Iris pigment epithelial cell (primary cell): ENCODE measurements at regions not wholly inside any gene's neighbourhood (a gene's known extent, or its start where the extent isn't known, plus 50 kb on each side); places are given as distances from the start of the nearest gene placed in this dataset.

Experiments used
- DNase-seq: peaks from one replicate; pipeline ENCODE4 v3.0.0-alpha.2; 2011; ENCODE audit warnings: low read depth

DNA sequence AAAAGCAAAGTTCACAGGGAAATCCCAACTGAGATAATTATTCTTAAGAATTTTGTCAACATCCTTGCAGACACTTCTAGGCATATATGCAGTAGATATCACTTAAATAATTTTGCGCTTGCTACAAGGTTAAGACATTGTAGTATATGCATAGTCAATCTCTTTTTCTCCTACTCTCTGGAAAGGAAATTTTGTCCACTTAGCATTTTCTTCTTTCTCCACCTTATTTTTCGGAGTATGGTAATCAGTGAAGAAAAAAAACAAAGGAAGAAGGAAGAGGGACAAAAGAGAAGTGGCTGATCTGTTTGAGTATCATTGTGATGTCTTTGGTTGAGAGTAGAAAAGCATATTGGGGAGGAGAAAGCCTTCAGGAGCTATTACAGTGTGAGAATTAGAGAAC lies 104.6 kb downstream of the LACC1 start:
- no peak for DNase-seq

GRCh38 chr13:43985422-43986072 lies 105.8 kb downstream of the LACC1 start:
- DNase-seq: no peak

GRCh38 chr13:43986421-43986981 lies 106.8 kb downstream of the LACC1 start:
- no peak for DNase-seq

DNA sequence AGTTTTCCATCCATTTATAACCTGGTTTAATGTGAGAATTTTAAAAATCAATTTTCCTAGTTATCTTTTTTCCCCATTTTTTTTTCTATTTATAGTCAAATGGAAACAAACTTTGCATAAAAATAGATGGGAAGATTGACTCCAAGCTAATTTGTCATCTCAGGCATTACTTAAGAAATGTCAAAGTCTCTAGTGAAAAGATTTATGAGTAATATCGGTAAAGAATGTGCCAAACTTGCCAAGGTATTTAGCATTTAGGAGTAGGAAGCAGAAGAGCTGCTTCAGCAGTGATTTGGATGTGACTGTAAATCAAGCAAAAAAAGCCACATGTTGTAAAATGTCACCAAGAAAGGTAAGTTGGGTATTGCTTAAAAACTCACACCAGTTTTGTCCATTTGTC lies 108.6 kb downstream of the LACC1 start:
- peak; percentile 21 for DNase-seq

GRCh38 chr13:43990021-43990420 lies 110.3 kb downstream of the LACC1 start:
- DNase-seq: no peak

GRCh38 chr13:43990829-43991228 lies 111.1 kb downstream of the LACC1 start:
- no peak for DNase-seq

- no peak for DNase-seq
Measured at GRCh38 chr13:43991773-43992201, 112.1 kb downstream of the LACC1 start.

- no peak for DNase-seq
Measured at GRCh38 chr13:43992211-43992610, 112.5 kb downstream of the LACC1 start.

- DNase-seq: no peak
Measured at GRCh38 chr13:43994999-43995859, 115.5 kb downstream of the LACC1 start.

GRCh38 chr13:43996221-43996620 lies 116.5 kb downstream of the LACC1 start:
- no peak for DNase-seq

DNA sequence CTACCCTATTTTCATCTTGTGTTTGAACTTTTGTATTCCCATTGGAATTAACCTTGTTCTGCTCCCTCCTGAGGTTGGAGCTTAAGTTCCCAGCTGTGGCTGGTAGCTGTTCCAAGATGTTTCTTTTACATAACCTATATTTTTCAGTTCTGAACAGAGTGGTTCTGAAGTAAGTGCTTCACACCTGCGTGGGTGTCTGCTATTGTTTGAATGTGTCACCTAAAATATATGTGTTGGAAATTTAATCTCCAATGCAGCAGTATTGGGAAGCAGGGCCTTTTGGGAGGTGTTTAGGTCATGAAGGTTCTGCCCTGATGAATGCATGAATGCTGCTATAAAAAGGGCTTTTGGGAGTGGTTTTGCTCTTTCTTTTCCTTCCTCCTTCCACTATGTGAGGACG lies 123.8 kb downstream of the LACC1 start:
- DNase-seq: no peak

- peak; percentile 84 for DNase-seq
Measured at GRCh38 chr13:44004878-44005277, 125.2 kb downstream of the LACC1 start.

GRCh38 chr13:44007451-44007850 lies 127.7 kb downstream of the LACC1 start:
- no peak for DNase-seq

- peak; percentile 24 for DNase-seq
Measured at GRCh38 chr13:44011036-44011435, 131.3 kb downstream of the LACC1 start.

DNA sequence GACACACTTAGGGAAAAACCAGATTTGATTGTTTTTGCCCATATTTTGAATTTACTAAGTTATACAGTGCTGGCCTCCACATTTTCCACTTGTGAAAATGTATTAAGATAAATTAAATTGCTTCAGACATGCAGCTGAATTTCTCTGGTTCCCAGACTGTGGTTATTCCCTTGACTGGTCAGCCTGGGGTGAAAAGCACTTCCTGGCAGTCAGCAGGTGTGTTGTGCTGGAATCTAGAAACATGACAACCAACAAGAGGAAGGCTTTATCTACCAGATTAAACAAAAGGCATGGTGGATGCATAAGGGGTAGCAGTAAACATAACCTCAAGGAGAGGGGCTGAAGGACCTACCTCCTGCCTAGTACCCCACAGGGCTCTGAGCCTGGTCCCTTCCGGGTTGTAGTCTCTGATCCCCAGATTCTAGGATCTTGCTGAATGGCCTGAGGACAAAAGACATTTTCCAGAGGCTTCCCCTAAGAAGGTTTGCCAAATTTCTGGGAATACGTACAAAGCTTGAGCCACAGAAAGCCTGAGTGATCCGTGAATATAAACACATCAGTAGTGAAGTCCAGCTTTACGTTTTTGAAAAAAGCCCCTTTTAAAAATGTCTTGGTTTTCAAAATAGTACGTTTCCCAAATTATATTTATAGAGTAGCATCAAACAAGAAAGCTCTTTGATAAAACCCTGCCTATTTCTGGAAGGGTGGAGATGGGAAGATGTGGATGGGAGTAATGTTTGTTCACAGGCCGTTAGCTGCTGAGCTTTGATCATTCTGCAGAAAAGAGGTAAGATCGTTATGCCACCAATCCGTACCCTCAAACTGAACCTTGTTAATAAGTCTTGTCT lies 133.4 kb downstream of the LACC1 start:
- DNase-seq: peak; percentile 34

GRCh38 chr13:44013758-44014291 lies 134.1 kb downstream of the LACC1 start:
- DNase-seq: peak; percentile 77

DNA sequence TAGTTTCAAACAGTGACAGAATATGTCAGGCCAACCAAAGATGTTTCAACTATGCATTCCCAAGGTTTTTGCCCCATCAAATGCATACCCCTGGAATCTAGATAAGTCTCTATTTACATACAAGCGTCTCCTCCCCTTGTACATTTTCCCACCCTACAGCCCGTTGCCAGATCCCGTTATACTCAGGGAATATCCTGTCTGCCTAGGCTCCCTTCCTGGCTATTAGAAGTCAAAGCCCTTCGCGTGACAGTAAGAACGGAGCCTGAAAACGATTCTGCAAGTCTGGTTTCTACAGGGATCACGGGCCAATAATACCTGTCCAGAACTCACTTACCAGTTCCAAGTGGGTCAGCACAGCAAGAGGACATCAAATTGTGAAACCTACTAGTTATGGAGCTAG lies 134.8 kb downstream of the LACC1 start:
- no peak for DNase-seq

GRCh38 chr13:44015118-44015517 lies 135.4 kb downstream of the LACC1 start:
- DNase-seq: no peak

GRCh38 chr13:44015811-44016210 lies 136.1 kb downstream of the LACC1 start:
- no peak for DNase-seq

DNA sequence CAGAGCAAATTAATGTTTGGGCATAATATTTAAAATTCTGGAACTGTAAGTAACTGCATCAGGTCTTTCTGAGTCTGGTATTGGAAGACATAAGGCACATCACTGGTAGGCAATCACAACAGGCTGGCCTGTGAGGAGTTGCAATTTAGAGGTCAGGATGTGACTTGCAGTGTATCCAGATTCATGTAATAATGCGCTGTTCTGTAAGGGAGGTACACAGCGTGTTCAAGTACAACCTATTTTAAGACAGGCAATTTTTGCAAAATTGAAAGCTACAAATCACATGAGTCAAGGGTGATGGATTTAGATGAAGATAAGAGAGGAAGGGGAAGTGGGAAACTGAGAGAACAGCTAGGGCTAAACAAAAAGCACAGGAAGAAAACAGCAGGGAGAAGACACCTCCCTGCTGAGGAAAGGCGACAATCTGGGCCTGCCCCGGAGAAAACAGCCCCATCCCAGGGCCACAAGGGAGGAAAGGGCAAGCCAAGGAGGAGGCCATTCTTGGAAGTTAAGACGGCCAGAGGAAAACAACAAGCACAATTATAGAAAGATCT lies 138.1 kb downstream of the LACC1 start:
- DNase-seq: no peak

- DNase-seq: no peak
Measured at GRCh38 chr13:44019651-44020050, 139.9 kb downstream of the LACC1 start.

DNA sequence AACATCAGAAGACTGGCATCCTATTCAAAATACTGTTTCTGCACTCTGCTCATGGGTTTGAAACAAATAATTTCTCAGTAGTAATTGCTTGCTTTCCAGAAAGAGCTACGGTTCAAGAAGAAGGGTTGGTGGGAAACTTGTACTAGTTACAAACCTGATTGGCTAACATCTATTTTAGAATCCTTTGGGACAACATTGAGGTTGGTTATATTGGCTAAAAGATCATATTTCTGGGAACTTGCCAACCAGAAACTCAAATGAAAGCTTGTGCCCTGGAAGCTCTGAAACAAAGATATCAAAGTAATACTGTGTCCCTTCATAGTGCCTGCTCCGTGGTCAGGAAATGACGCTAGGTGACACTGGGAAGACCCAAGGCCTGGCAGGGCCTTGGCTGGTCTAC lies 141.7 kb downstream of the LACC1 start:
- DNase-seq: no peak
